Endothelial cell of umbilical vein (primary cell): ENCODE measurements at regions not wholly inside any gene's neighbourhood (a gene's known extent, or its start where the extent isn't known, plus 50 kb on each side); places are given as distances from the start of the nearest gene placed in this dataset.

ENCODE experiments used
- EZH2 ChIP-seq: IDR thresholded peaks from 2 replicates; pipeline ENCODE4 v1.6.1; 2012; ENCODE audit warnings: borderline replicate concordance, low read depth, mild to moderate bottlenecking, moderate library complexity, low read length, inconsistent platforms; ENCODE audit not compliant: severe bottlenecking
- GATA2 ChIP-seq: IDR thresholded peaks from 2 replicates; pipeline ENCODE4 v1.7.0; 2011; ENCODE audit warnings: low read depth, mild to moderate bottlenecking, moderate library complexity, mixed read lengths, low read length; ENCODE audit not compliant: insufficient read length, insufficient read depth
- JUN ChIP-seq: IDR thresholded peaks from 2 replicates; pipeline ENCODE4 v1.6.1; 2011; ENCODE audit warnings: borderline replicate concordance, low read depth; ENCODE audit not compliant: insufficient read length, insufficient read depth
- MYC ChIP-seq: IDR thresholded peaks from one replicate; pipeline ENCODE4 v1.6.1; 2011; ENCODE audit warnings: mild to moderate bottlenecking, low read depth, low read length
- POLR2A ChIP-seq: IDR thresholded peaks from 2 replicates; pipeline ENCODE4 v1.6.1; 2012; ENCODE audit warnings: low read depth, mild to moderate bottlenecking, control low read depth, low read length
- POLR2AphosphoS5 ChIP-seq: IDR thresholded peaks from 2 replicates; pipeline ENCODE4 v1.6.1; 2012; ENCODE audit warnings: low read depth, mild to moderate bottlenecking, control low read depth, low read length, moderate library complexity; ENCODE audit not compliant: insufficient read depth
- TF ChIP-seq, protein P1 (sequence below), 2 donors: IDR thresholded peaks; 1 replicate in 1 of 2; 2 replicates in 1 of 2; pipeline ENCODE4 v1.5.1; 2011; ENCODE audit warnings: low read length in 2 of 2, mild to moderate bottlenecking in 2 of 2, moderate library complexity in 2 of 2, control low read depth in 1 of 2, inconsistent platforms in 1 of 2, low read depth in 1 of 2; ENCODE audit not compliant: insufficient read depth in 1 of 2; ENCODE audit errors: extremely low read depth in 1 of 2
- TF ChIP-seq, protein P2 (sequence below): IDR thresholded peaks from 2 replicates; pipeline ENCODE4 v1.6.1; 2011; ENCODE audit not compliant: insufficient read depth, insufficient read length

- TF ChIP-seq, protein P1, sequence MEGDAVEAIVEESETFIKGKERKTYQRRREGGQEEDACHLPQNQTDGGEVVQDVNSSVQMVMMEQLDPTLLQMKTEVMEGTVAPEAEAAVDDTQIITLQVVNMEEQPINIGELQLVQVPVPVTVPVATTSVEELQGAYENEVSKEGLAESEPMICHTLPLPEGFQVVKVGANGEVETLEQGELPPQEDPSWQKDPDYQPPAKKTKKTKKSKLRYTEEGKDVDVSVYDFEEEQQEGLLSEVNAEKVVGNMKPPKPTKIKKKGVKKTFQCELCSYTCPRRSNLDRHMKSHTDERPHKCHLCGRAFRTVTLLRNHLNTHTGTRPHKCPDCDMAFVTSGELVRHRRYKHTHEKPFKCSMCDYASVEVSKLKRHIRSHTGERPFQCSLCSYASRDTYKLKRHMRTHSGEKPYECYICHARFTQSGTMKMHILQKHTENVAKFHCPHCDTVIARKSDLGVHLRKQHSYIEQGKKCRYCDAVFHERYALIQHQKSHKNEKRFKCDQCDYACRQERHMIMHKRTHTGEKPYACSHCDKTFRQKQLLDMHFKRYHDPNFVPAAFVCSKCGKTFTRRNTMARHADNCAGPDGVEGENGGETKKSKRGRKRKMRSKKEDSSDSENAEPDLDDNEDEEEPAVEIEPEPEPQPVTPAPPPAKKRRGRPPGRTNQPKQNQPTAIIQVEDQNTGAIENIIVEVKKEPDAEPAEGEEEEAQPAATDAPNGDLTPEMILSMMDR (IDR thresholded peaks at IDR 0.05; ENCODE audit: extremely low read depth in 1 of 2, insufficient read depth in 1 of 2, low read depth in 1 of 2, low read length in 2 of 2), result no peak
- TF ChIP-seq POLR2A, result no peak
- TF ChIP-seq GATA2, result no peak
- no peak for TF ChIP-seq EZH2
- no peak for TF ChIP-seq MYC
- TF ChIP-seq POLR2AphosphoS5, result no peak
- TF ChIP-seq, protein P2, sequence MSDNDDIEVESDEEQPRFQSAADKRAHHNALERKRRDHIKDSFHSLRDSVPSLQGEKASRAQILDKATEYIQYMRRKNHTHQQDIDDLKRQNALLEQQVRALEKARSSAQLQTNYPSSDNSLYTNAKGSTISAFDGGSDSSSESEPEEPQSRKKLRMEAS, result no peak
- no peak for TF ChIP-seq JUN
Observed at GRCh38 chr13:80038371-80038770, 302.6 kb downstream of the SPRY2 start.
